Heart right ventricle (tissue), 16 donors: ENCODE measurements at regions not wholly inside any gene's neighbourhood (a gene's known extent, or its start where the extent isn't known, plus 50 kb on each side); places are given as distances from the start of the nearest gene placed in this dataset.

Experiments
- ATAC-seq, 8 donors: fragments of 200-7000 bp; cut with Tn5 transposase; one replicate each; pipeline ENCODE4 v1.9.1; 2020; ENCODE audit warnings: mild to moderate bottlenecking in 8 of 8, moderate library complexity in 8 of 8, moderate number of reproducible peaks in 1 of 8
- DNase-seq, 2 donors: peaks; one replicate each; pipeline ENCODE4 v3.0.0-alpha.2; 2020
- H3K27ac ChIP-seq, 10 donors: fragments of 200-600 bp; sonication (generic) in 2 of 10; one replicate each; pipeline versions ENCODE4 v1.5.0 to v1.8.0; 2020 to 2022; ENCODE audit warnings: mild to moderate bottlenecking in 3 of 10
- H3K27me3 ChIP-seq, 7 donors: fragments of 200-600 bp; one replicate each; pipeline ENCODE4 v1.8.0; 2021 to 2022; ENCODE audit warnings: mild to moderate bottlenecking in 2 of 7
- H3K36me3 ChIP-seq, 9 donors: fragments of 200-600 bp; sonication (generic) in 1 of 9; one replicate each; pipeline versions ENCODE4 v1.5.0 to v1.8.0; 2020 to 2022; ENCODE audit warnings: mild to moderate bottlenecking in 2 of 9
- H3K4me1 ChIP-seq, 9 donors: fragments of 200-600 bp; sonication (generic) in 1 of 9; one replicate each; pipeline versions ENCODE4 v1.5.0 to v1.8.0; 2020 to 2022; ENCODE audit warnings: mild to moderate bottlenecking in 4 of 9
- H3K4me3 ChIP-seq, 10 donors: fragments of 200-600 bp; sonication (generic) in 2 of 10; one replicate each; pipeline versions ENCODE4 v1.5.0 to v1.8.0; 2020 to 2022; ENCODE audit warnings: mild to moderate bottlenecking in 7 of 10, moderate library complexity in 2 of 10
- H3K9me3 ChIP-seq, 11 donors: fragments of 200-600 bp in 10 of 11; sonication (generic) in 2 of 11; one replicate each; pipeline versions ENCODE4 v1.5.0 to v1.8.0; 2013 to 2022; ENCODE audit warnings: mild to moderate bottlenecking in 2 of 11, control low read depth in 1 of 11, moderate library complexity in 1 of 11
- CTCF ChIP-seq, 9 donors: fragments of 200-600 bp; sonication (generic) in 2 of 9; IDR thresholded peaks; one replicate each; pipeline versions ENCODE4 v1.5.0 to v1.8.0; 2021 to 2022; ENCODE audit warnings: antibody characterized with exemption in 9 of 9, mild to moderate bottlenecking in 5 of 9, moderate library complexity in 1 of 9
- WGBS, 2 donors: extraction: QIAGEN DNeasy Blood & Tissue Kit; methylation state at CpG; one replicate each; pipeline ENCODE4 v1.1.7; 2013; ENCODE audit warnings: inconsistent platforms in 1 of 2; 5-methylcytosine and 5-hydroxymethylcytosine counted together
- intact Hi-C, 10 donors: fragments of 100-400 bp; cut with DNase I; formaldehyde crosslinking; loops; one replicate each; pipeline versions ENCODE4 v1.11.1 to v1.14.2; 2022
- donor health status: Arrhythmogenic right ventricular cardiomyopathy.
- donor health status: ischemic (EF 13 %, LVEDD 7.1; RV severe dilation, severe dysfunction).
- donor health status: healthy with polysubstance abuse.
- donor health status: DM: no; HTN: yes; CAD: no.
- donor health status: DM: no; HTN: no; CAD: no.
- donor health status: ischemic (EF 25% LVEDD 6.9; RV normal size, moderate dysfunction).
- donor health status: ischemic (EF 25% LVEDD 5.7; RV mildly dilated, moderate dysfunction).
- donor health status: healthy.
- donor health status: DM: yes; HTN: yes; CAD: no.
- donor health status: Ischemic cardiomyopathy.
- donor health status: ischemic (EF 35%, LVEDD 5.7; RV mildly dilated, moderate dysfunction).
- donor health status: nonischemic (EF 11% LVEDD 7.7; RV severe dilation, severe dysfunction).
- donor health status: DM: yes; HTN: yes; CAD: no.
- donor health status: PGD.
- donor health status: ischemic (EF 29% LVEDD 5.4; RV normal size, mild dysfunction).
- donor health status: nonischemic (EF 23%, LVEDD 6.1; RV moderate dilation, normal function).

DNA sequence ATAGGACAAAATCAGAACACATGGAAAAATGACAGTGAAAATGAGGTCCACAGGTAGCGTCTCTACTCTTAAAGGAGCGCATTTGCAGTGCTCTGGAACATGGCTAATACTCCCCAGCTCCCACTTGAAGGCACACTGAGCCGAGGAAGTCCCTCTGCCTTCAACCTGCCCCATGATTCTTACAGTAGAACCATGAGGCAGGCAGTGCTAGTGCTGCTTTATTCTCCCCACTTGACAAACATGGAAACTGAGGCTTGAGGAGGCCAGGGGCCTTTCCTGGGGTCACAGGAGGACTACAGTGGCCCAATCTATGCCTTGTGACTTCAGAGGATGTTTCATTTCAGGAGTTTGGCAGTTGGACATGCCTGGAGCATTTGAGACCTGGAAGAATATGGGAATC is 244.1 kb upstream of the MAF start:
- no peaks in the 10 kb centered on the region for H3K9me3 ChIP-seq
- WGBS, 2 donors: 90 to 97% methylated on average over 3 of the region's 3 CpGs
- intact Hi-C loops: no loop called here
- no peak for DNase-seq
- H3K4me3 ChIP-seq: no peak overlapping the region
- ATAC-seq: no peak
- TF ChIP-seq CTCF (IDR thresholded peaks at IDR 0.05): no peak
- peaks cover 0 to 9% (median 0%) of the 10 kb centered on the region in 9 donors for H3K4me1 ChIP-seq
- no peaks in the 10 kb centered on the region for H3K36me3 ChIP-seq
- H3K27me3 ChIP-seq: no peaks in the 10 kb centered on the region
- H3K27ac ChIP-seq: no peak overlapping the region

DNA sequence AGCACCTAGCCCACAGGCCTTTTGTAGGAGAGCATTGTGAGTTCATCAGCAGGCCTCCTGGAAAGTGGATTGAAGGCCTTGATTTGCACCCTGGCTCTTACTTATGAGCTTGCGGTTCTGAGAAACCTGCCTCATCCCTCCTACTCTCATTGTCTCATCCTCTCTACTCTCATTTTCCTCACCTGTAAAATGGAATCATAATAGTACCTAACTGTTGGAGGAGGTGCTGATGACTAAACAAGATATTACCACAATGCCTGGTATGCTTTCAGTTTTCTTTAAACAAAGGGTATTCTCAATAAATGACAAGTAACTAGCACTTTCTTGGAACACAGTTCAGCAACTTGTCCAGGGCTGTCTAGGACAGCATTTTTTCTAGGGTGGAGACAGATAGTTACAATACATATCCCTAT is 243.1 kb upstream of the MAF start:
- ATAC-seq: no peak
- no peak overlapping the region for H3K27ac ChIP-seq
- WGBS, 2 donors: 40 to 98% methylated on average over 1 of the region's 1 CpG

GRCh38 chr16:79843145-79843544 is 242.6 kb upstream of the MAF start:
- no peak overlapping the region for H3K27ac ChIP-seq
- H3K27me3 ChIP-seq: no peaks in the 10 kb centered on the region
- no peak for ATAC-seq
- no peak for TF ChIP-seq CTCF (IDR thresholded peaks at IDR 0.05)
- peaks cover 0 to 16% (median 3%) of the 10 kb centered on the region in 9 donors for H3K4me1 ChIP-seq
- H3K4me3 ChIP-seq: no peak overlapping the region
- no peak for DNase-seq
- 94 to 95% methylated on average over 5 of the region's 5 CpGs for WGBS, 2 donors
- H3K36me3 ChIP-seq: no peaks in the 10 kb centered on the region
- intact Hi-C loops: no loop called here
- no peaks in the 10 kb centered on the region for H3K9me3 ChIP-seq

More for the DNA sequence above, 243.1 kb upstream of the MAF start:
- intact Hi-C loops: no loop called here
- H3K27me3 ChIP-seq: no peaks in the 10 kb centered on the region
- DNase-seq: no peak
- no peak for TF ChIP-seq CTCF (IDR thresholded peaks at IDR 0.05)
- no peaks in the 10 kb centered on the region for H3K9me3 ChIP-seq
- H3K4me3 ChIP-seq: no peak overlapping the region
- H3K4me1 ChIP-seq: peaks cover 0 to 16% (median 3%) of the 10 kb centered on the region in 9 donors
- H3K36me3 ChIP-seq: no peaks in the 10 kb centered on the region

DNA sequence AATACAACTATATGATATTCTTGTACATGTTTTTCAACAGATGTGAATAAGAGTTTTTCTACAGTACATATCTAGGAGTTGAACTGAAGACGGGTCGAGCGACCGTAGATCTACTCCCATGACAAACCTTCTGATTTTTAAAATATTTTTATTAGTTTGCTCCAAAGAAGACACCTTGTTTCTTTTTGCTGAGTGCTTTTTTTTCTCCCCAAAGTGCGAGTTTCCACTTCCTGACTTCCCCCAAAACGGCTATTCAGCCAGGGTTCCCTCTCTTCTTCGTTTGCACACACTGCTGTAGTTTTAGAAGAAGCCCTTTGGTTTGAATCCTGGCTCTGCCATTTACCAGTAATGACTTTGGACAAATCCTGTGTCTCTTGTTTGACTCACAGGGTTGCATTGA is 241.7 kb upstream of the MAF start:
- no peak overlapping the region for H3K27ac ChIP-seq
- H3K4me3 ChIP-seq: no peak overlapping the region
- H3K36me3 ChIP-seq: no peaks in the 10 kb centered on the region
- intact Hi-C loops: no loop called here
- no peaks in the 10 kb centered on the region for H3K27me3 ChIP-seq
- no peaks in the 10 kb centered on the region for H3K9me3 ChIP-seq
- WGBS, 2 donors: 89 to 90% methylated on average over 7 of the region's 7 CpGs
- ATAC-seq (no peak), DNase-seq (no peak)
- H3K4me1 ChIP-seq: peaks cover 0 to 16% (median 3%) of the 10 kb centered on the region in 9 donors
- no peak for TF ChIP-seq CTCF (IDR thresholded peaks at IDR 0.05)
